ENCODE measurements at regions not wholly inside any gene's neighbourhood (a gene's known extent, or its start where the extent isn't known, plus 50 kb on each side); places are given as distances from the start of the nearest gene placed in this dataset.
"Not testable (repeated sequence)": the region's sequence is repeated elsewhere in the genome, so short reads cannot be mapped to it uniquely, and the experiment has no call there.

- TF ChIP-seq CTCF (IDR thresholded peaks at IDR 0.05; ENCODE audit: insufficient read depth, low read depth, low read length), result no peak
- no peak overlapping the region for H3K4me3 ChIP-seq (ENCODE audit: low read depth, low read length)
- DNase-seq (ENCODE audit: low read depth), result no peak
Observed at GRCh38 chr2:163984986-163985385, 249.2 kb upstream of the FIGN start.

GRCh38 chr2:163983911-163984310 is 248.1 kb upstream of the FIGN start:
- H3K4me3 ChIP-seq (ENCODE audit: low read depth, low read length), result no peak overlapping the region
- TF ChIP-seq CTCF (IDR thresholded peaks at IDR 0.05; ENCODE audit: insufficient read depth, low read depth, low read length), result no peak
- DNase-seq (ENCODE audit: low read depth), result no peak

- TF ChIP-seq CTCF (IDR thresholded peaks at IDR 0.05; ENCODE audit: insufficient read depth, low read depth, low read length), result no peak
- no peak overlapping the region for H3K4me3 ChIP-seq (ENCODE audit: low read depth, low read length)
- DNase-seq (ENCODE audit: low read depth), result no peak
Observed at GRCh38 chr2:163982938-163983337, 247.1 kb upstream of the FIGN start.

- no peak for DNase-seq (ENCODE audit: low read depth)
- TF ChIP-seq CTCF (IDR thresholded peaks at IDR 0.05; ENCODE audit: insufficient read depth, low read depth, low read length), result no peak
- H3K4me3 ChIP-seq (ENCODE audit: low read depth, low read length), result no peak overlapping the region
Observed at GRCh38 chr2:163974766-163975165, 239.0 kb upstream of the FIGN start.

- no peak for TF ChIP-seq CTCF (IDR thresholded peaks at IDR 0.05; ENCODE audit: insufficient read depth, low read depth, low read length)
- DNase-seq (ENCODE audit: low read depth), result peak; percentile 1
- H3K4me3 ChIP-seq (ENCODE audit: low read depth, low read length), result no peak overlapping the region
Observed at GRCh38 chr2:163970058-163970813, 234.4 kb upstream of the FIGN start.

- not testable (repeated sequence) for H3K4me3 ChIP-seq (ENCODE audit: low read depth, low read length); DNase-seq (ENCODE audit: low read depth)
Observed at GRCh38 chr2:163964278-163964677, 228.5 kb upstream of the FIGN start.

- H3K4me3 ChIP-seq (ENCODE audit: low read depth, low read length), result no peak overlapping the region
- DNase-seq (ENCODE audit: low read depth), result no peak
- TF ChIP-seq CTCF (IDR thresholded peaks at IDR 0.05; ENCODE audit: insufficient read depth, low read depth, low read length), result no peak
Observed at GRCh38 chr2:163953390-163953907, 217.6 kb upstream of the FIGN start.
